Osteocyte (in vitro differentiated cells): ENCODE measurements at regions not wholly inside any gene's neighbourhood (a gene's known extent, or its start where the extent isn't known, plus 50 kb on each side); places are given as distances from the start of the nearest gene placed in this dataset.

Experiments
- DNase-seq: peaks from one replicate; pipeline ENCODE4 v3.0.0; 2021; ENCODE audit warnings: mixed read lengths; ENCODE audit not compliant: unreplicated experiment; ENCODE audit errors: extremely low spot score
- H3K27ac Mint-ChIP-seq: one replicate; pipeline ENCODE4 v1.8.0; 2021; ENCODE audit warnings: mild to moderate bottlenecking, mixed read lengths; ENCODE audit not compliant: unreplicated experiment
- H3K27me3 Mint-ChIP-seq: one replicate; pipeline ENCODE4 v1.8.0; 2021; ENCODE audit warnings: mixed read lengths; ENCODE audit not compliant: unreplicated experiment
- H3K36me3 Mint-ChIP-seq: one replicate; pipeline ENCODE4 v1.8.0; 2021; ENCODE audit warnings: mixed read lengths; ENCODE audit not compliant: unreplicated experiment
- H3K4me1 Mint-ChIP-seq: one replicate; pipeline ENCODE4 v1.8.0; 2021; ENCODE audit warnings: mixed read lengths; ENCODE audit not compliant: unreplicated experiment
- H3K4me3 Mint-ChIP-seq: one replicate; pipeline ENCODE4 v1.8.0; 2021; ENCODE audit warnings: mild to moderate bottlenecking, moderate library complexity, mixed read lengths; ENCODE audit not compliant: unreplicated experiment
- H3K9me3 Mint-ChIP-seq: one replicate; pipeline ENCODE4 v1.8.0; 2021; ENCODE audit warnings: mixed read lengths; ENCODE audit not compliant: unreplicated experiment
- CTCF ChIP-seq: fragments of 200-600 bp; sonication (generic); IDR thresholded peaks from 2 replicates; pipeline ENCODE4 v1.5.0; 2021; ENCODE audit warnings: antibody characterized with exemption, mild to moderate bottlenecking, moderate library complexity

GRCh38 chr10:20634839-20635238 is 262.3 kb downstream of the NEBL start:
- H3K27me3 Mint-ChIP-seq, result peaks cover 6% of the 10 kb centered on the region
- H3K27ac Mint-ChIP-seq, result no peak overlapping the region
- no peaks in the 10 kb centered on the region for H3K9me3 Mint-ChIP-seq
- H3K4me3 Mint-ChIP-seq, result no peak overlapping the region
- no peak for TF ChIP-seq CTCF
- no peak for DNase-seq
- H3K4me1 Mint-ChIP-seq, result no peaks in the 10 kb centered on the region
- no peaks in the 10 kb centered on the region for H3K36me3 Mint-ChIP-seq

DNA sequence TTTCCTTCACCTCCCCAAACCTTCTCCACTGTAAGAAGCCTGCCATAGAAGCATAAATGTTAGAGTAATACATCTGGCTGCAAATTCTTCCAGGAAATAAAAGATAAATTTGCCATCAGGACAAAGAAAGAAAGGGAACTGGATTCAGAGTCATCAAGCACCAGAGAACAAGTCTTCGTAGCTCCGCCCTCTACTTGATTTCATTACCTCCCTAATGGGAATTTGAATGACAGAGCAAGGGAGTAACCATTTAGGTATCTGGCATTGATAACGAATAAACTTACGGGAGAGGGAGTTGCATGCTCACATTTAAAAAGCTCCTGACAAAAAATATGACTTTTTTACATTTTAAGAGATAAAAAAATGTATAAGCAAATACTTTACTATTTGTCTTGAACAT is 263.4 kb downstream of the NEBL start:
- no peak for DNase-seq
- Mint-ChIP-seq H3K4me3 (no peak overlapping the region), H3K27me3 (peaks cover 6% of the 10 kb centered on the region), H3K4me1 (no peaks in the 10 kb centered on the region), H3K9me3 (no peaks in the 10 kb centered on the region), H3K36me3 (no peaks in the 10 kb centered on the region), H3K27ac (no peak overlapping the region)
- no peak for TF ChIP-seq CTCF

DNA sequence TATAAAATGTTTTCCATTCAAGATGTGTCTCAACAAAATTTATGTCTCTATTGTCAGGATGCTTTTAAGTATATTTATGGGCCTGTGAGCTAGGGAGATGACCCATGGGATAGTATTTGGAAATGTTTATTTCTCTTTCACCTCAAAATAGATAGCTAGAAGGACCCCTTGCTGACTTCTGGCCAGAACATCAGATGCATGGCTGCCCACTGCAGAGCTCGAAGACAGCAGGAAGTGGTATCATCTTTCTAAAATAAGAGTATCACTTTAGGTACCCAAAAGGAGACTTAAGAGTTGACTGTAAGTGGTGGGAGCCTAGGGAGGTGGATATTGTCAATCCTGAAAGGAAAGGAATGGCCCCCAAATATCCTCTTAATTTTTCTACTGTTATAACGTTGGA is 264.4 kb downstream of the NEBL start:
- Mint-ChIP-seq H3K27me3 (peaks cover 6% of the 10 kb centered on the region), H3K4me1 (no peaks in the 10 kb centered on the region), H3K27ac (no peak overlapping the region), H3K4me3 (no peak overlapping the region), H3K9me3 (no peaks in the 10 kb centered on the region), H3K36me3 (no peaks in the 10 kb centered on the region)
- no peak for DNase-seq
- no peak for TF ChIP-seq CTCF

- Mint-ChIP-seq H3K9me3 (no peaks in the 10 kb centered on the region), H3K4me3 (no peak overlapping the region), H3K27ac (no peak overlapping the region), H3K27me3 (peaks cover 6% of the 10 kb centered on the region), H3K4me1 (no peaks in the 10 kb centered on the region), H3K36me3 (no peaks in the 10 kb centered on the region)
- no peak for DNase-seq
- no peak for TF ChIP-seq CTCF
Observed at GRCh38 chr10:20631229-20631628, 265.9 kb downstream of the NEBL start.

DNA sequence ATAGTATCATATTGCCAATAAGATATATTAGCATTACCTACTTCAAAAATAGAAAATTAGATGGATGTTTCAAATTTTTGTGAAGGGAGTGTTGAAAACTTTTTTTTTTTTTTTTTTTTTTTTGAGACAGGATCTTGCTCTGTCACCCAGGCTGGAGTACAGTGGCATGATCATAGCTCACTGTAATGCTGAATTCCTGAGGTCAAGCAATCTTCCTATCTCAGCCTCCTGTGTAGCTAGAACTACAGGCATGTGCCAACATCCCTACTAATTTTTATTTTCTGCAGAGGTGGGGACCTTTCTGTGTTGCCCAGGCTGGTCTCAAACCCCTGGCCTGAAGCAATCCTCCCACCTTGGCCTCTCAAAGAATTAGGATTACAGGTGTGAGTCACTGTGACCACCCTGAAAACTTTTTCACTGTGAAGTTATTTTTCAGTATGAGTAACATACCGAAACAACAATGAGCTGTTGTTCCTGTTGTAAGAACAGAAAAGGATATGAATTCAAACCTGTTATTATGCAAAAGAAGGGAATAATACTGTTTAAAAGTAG is 266.9 kb downstream of the NEBL start:
- Mint-ChIP-seq H3K4me1 (no peaks in the 10 kb centered on the region), H3K4me3 (no peak overlapping the region), H3K36me3 (no peaks in the 10 kb centered on the region), H3K27me3 (peaks cover 6% of the 10 kb centered on the region), H3K27ac (no peak overlapping the region), H3K9me3 (no peaks in the 10 kb centered on the region)
- no peak for TF ChIP-seq CTCF
- DNase-seq, result no peak
